GM18861 (cell line): ENCODE measurements at regions not wholly inside any gene's neighbourhood (a gene's known extent, or its start where the extent isn't known, plus 50 kb on each side); places are given as distances from the start of the nearest gene placed in this dataset.
"Not testable (repeated sequence)": the region's sequence is repeated elsewhere in the genome, so short reads cannot be mapped to it uniquely, and the experiment has no call there.

ENCODE experiments used
- ATAC-seq: cut with Tn5 transposase; IDR thresholded peaks from one replicate; pipeline ENCODE4 v1.9.1; 2021; ENCODE audit not compliant: unreplicated experiment

GRCh38 chr4:151864068-151864467 is 103.3 kb upstream of the GATB start:
- ATAC-seq: no peak

GRCh38 chr4:151862766-151863165 is 102.0 kb upstream of the GATB start:
- no peak for ATAC-seq

- no peak for ATAC-seq
These were observed 99.8 kb upstream of the GATB start for GRCh38 chr4:151860561-151861093.

DNA sequence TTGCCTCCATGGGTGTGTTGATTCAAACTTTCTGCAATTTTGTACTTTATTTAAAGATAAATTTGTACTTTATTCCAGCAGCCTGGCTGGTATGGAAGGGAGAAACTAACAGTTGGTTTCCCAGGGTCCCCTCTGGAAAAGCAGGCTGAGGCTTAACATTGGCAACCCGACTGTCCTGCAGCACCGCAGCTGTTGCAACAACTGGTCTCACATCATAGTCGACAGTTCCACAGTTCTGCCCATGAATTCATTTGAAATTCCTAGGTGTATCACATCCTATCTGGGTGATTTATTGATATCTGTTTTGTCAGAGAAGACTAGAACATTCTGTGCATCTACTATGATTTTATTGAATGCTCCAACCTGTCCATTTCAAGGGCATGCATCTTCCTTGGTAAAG is 98.8 kb upstream of the GATB start:
- no peak for ATAC-seq

GRCh38 chr4:151858356-151858755 is 97.5 kb upstream of the GATB start:
- ATAC-seq: no peak

DNA sequence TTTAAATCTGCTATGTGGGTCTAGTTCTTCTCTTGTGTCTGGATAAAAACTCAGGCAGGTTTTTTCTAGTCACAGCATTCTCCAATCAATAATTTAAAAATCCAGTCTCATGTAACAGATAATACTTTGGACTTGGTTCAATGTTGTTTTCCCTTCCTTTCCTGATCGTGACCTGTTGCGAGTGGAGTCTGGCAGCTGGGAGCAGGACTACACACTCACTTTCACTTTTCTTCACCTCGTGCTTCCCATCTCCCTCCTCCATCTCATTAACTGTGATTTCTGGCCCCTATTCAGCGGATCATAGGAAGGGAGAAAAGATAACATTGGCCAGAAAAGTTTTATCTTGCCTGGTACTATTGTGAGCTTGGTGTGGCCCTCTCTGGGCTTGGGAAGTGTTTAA is 96.6 kb upstream of the GATB start:
- ATAC-seq: no peak

GRCh38 chr4:151855747-151856146 is 94.9 kb upstream of the GATB start:
- ATAC-seq: no peak

DNA sequence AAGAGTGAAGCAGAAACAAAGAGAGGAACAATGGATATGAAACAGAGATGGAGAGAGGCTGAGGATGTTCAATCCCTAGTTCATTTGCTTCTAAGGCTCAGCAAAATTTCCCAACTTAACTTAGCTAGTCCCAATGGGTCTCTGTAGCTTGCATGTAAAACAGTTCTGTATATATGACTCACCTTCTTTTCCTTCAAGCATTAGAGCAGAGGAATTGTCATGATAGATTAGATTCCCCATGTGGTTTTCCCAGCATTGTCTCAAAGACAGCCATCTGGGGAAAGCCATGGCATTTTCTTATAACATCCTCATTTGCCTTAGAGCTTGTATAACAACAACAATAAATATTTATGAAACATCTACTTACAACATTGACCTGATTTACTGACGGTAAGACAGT is 93.9 kb upstream of the GATB start:
- ATAC-seq: no peak

GRCh38 chr4:151853034-151853433 is 92.2 kb upstream of the GATB start:
- no peak for ATAC-seq

- ATAC-seq: no peak
These were observed 91.4 kb upstream of the GATB start for GRCh38 chr4:151852202-151852601.

- ATAC-seq: no peak
These were observed 90.5 kb upstream of the GATB start for GRCh38 chr4:151851354-151851753.

GRCh38 chr4:151850791-151851213 is 90.0 kb upstream of the GATB start:
- ATAC-seq: no peak

DNA sequence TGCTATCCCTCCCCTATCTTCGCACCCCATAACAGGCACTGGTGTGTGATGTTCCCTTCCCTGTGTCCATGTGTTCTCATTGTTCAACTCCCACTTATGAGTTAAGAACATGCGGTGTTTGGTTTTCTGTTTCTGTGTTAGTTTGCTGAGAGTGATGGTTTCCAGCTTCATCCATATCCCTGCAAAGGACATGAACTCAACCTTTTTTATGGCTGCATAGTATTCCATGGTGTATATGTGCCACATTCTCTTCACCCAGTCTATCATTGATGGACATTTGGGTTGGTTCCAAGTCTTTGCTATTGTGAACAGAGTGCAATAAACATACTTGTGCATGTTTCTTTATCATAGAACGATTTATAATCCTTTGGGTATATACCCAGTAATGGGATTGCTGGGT is 84.7 kb upstream of the GATB start:
- ATAC-seq: not testable (repeated sequence)

DNA sequence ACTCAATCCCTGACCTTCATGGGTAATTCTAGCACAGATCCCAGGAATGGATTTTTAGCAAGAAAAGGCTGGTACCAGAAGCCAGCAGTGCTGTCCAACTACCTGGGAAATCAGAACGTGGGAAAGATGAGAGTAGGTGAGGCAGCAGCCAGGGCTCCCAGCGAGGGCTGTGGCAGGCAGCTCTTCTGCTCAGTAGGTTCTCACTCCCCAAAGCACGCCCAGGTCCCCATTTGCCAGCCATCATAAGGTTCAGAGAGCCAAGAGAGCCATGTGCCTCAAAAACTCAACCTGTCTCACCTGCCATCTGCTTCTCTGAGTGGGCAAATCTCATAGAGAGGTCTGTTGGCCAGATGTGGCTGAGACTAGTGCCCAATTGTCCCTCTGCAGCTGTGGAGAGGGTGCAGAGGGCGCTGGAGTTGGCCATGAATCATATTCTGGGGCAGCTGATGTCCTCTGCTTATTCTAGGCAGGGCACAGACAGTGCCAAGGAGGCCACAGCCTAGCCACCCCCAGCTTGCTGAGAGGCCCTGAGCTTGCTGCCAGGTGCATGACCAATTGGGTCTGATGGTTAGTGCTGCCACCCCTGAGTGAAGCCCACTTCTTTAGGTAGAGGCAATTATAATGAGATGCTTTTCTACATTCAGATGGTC is 81.7 kb upstream of the GATB start:
- ATAC-seq: no peak

GRCh38 chr4:151841107-151841506 is 80.3 kb upstream of the GATB start:
- no peak for ATAC-seq

- no peak for ATAC-seq
These were observed 74.7 kb upstream of the GATB start for GRCh38 chr4:151835467-151835866.

DNA sequence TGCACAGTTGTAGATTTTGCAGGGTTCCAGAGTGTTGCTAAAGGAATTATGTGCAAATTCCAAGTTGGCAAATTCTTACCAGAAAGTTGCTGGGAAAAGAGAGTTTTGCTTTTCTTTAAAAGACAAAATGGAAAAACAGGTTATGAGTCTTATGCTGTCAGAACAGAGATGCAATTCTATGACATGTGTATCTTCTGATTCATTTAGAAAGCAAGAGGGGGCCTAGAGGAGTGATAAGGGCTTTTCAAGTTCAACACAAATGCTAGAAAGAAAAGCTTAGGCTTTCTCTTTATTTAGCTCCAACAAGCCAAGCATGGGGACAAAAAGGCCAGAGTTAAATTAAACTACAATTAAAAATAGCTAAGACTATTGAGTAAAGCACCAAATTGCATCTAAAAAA is 72.4 kb upstream of the GATB start:
- ATAC-seq: no peak

DNA sequence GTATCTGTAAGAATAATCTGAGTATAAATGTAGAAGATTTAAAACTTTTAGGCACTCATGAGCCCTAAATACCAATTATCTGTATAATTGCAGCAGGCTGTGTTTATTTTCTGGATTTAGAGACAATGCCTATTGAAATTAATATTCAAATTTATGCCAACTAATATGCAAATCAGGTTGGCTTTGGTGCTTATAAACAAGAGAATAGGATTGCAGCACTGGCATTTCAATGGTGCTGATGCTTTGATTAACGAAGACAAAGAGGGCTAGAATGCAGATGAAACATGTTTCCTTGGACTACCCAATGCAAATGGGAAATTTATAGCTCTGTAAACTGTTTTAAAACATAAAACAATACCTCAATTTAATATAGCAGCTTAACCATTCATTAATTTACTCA is 70.7 kb upstream of the GATB start:
- no peak for ATAC-seq

DNA sequence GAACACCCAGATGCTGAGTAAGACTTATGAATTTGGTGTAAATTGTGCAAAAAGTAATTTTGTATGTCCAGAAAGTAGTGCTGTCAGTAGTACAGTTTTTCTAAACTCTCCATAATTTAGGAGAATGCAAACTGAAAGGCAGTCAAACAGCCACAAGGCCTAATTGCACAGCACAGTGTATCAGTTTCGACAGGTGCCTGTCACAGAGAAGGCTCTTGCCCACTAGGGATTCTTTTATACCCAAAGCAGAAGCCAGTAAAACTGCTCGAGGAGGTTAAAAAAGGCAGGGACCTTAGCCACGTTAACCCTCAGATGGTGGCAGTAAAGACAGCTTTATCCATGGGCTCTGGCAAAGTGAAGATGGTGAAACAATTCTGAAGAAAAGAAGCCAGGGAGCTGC is 69.4 kb upstream of the GATB start:
- ATAC-seq: no peak

DNA sequence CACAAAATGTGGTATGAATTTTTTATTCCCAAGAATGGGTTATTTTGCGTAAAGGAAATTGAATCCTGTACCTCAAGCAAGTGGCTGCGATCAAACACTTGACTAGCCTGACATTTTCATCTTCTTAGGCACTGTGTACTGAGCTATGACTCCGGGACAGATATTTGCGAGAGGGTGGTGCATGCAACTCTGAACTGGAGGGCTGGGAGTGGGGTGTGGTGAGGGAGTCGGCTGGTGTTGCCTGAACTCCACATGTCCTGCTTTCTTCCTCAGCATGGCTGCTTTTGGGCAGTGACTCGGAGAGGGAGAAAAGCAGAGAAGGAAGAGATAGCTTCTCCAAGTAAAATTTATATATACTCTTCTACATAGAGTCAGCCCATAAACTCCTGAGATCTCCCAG is 68.5 kb upstream of the GATB start:
- no peak for ATAC-seq

GRCh38 chr4:151824656-151825055 is 63.8 kb upstream of the GATB start:
- ATAC-seq: no peak

DNA sequence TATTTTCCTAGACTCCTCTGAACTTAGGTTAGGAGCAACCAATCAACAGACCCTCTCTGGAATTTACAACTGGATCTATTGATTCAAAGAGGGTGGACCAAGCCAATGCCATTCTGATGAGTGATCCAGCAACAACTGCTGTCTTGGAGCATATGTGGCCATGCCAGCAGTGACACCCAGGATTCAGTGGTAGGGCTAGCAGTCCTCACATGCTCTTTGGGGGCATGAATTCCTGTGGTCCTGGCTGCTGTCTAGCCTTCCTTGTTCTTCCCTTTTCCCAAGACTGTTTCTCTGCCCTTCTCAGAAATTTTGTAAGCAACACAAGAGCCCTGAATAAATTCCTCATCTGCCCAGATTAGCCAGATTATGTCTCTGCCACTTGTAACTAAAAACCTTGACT is 61.5 kb upstream of the GATB start:
- ATAC-seq: no peak

GRCh38 chr4:151820004-151820403 is 59.2 kb upstream of the GATB start:
- ATAC-seq: no peak
